H1 (cell line): ENCODE measurements at regions not wholly inside any gene's neighbourhood (a gene's known extent, or its start where the extent isn't known, plus 50 kb on each side); places are given as distances from the start of the nearest gene placed in this dataset.
A peak's percentile ranks its signal among the peaks of the same experiment; 100 is the strongest.

Experiments
- CTCF ChIA-PET: fragments of 300-600 bp; sonication (Branson Sonifier 250); formaldehyde crosslinking; loops from one replicate; lab custom pipeline; 2021; ENCODE audit not compliant: partially characterized antibody; lab: Charles Lee
- POLR2A ChIA-PET: fragments of 300-600 bp; sonication (Branson Sonifier 250); formaldehyde crosslinking; loops from one replicate; lab custom pipeline; 2021; ENCODE audit warnings: inconsistent platforms; ENCODE audit not compliant: partially characterized antibody; lab: Charles Lee
- DNase-seq, 2 experiments: peaks; one replicate each; pipeline versions ENCODE4 v3.0.0 to v3.0.0-alpha.2; 2010 to 2022; ENCODE audit warnings: low spot score in 2 of 2, low read depth in 1 of 2, mixed read lengths in 1 of 2
- FAIRE-seq: peaks from 2 replicates; lab custom pipeline; 2011; peaks lifted over from hg19 to GRCh38; lab: Jason Lieb, UNC
- H2AFZ ChIP-seq: 2 replicates; pipeline ENCODE4 v1.8.1; 2012; ENCODE audit warnings: low read length, inconsistent platforms
- H2AK5ac ChIP-seq: 2 replicates; pipeline ENCODE4 v1.6.1; 2013; ENCODE audit warnings: low read depth, low read length
- H2BK120ac ChIP-seq: replicated peaks from 2 replicates; pipeline ENCODE3; 2013; ENCODE audit warnings: low read depth, low read length, inconsistent platforms
- H2BK12ac ChIP-seq: 2 replicates; pipeline ENCODE4 v1.6.1; 2013; ENCODE audit warnings: low read depth, low read length
- H2BK15ac ChIP-seq: 2 replicates; pipeline ENCODE4 v1.6.1; 2013; ENCODE audit warnings: low read length
- H2BK20ac ChIP-seq: 2 replicates; pipeline ENCODE4 v1.6.1; 2013; ENCODE audit warnings: low read length
- H2BK5ac ChIP-seq: 2 replicates; pipeline ENCODE4 v1.6.1; 2013; ENCODE audit warnings: low read depth, low read length
- H3K14ac ChIP-seq: 2 replicates; pipeline ENCODE4 v1.6.1; 2013; ENCODE audit warnings: inconsistent platforms; ENCODE audit not compliant: insufficient read length
- H3K18ac ChIP-seq: 2 replicates; pipeline ENCODE4 v1.6.1; 2013; ENCODE audit warnings: low read length; ENCODE audit errors: extremely low read depth
- H3K23ac ChIP-seq: 2 replicates; pipeline ENCODE4 v1.6.1; 2013; ENCODE audit warnings: inconsistent platforms; ENCODE audit not compliant: insufficient read length
- H3K23me2 ChIP-seq: 2 replicates; pipeline ENCODE4 v1.6.1; 2013; ENCODE audit warnings: low read depth, low read length
- H3K27ac ChIP-seq: 2 replicates; pipeline ENCODE4 v1.6.1; 2011; ENCODE audit warnings: low read depth, low read length, inconsistent platforms
- H3K27me3 ChIP-seq, 4 experiments: replicated peaks in 1 of 4; 1 replicate in 1 of 4; 2 replicates in 3 of 4; pipeline versions ENCODE4 v1.6.1 to v1.8.1; 2011 to 2013; ENCODE audit warnings: low read length in 3 of 4, mild to moderate bottlenecking in 3 of 4, inconsistent platforms in 2 of 4, mixed read lengths in 2 of 4, moderate library complexity in 1 of 4; ENCODE audit not compliant: control insufficient read depth in 3 of 4, insufficient read depth in 3 of 4; ENCODE audit errors: extremely low read depth in 1 of 4
- H3K36me3 ChIP-seq, 4 experiments: 2 replicates each; pipeline versions ENCODE4 v1.6.1 to v1.8.1; 2011 to 2013; ENCODE audit warnings: mild to moderate bottlenecking in 4 of 4, low read length in 3 of 4, moderate library complexity in 2 of 4, control low read depth in 1 of 4, inconsistent platforms in 1 of 4; ENCODE audit not compliant: insufficient read depth in 4 of 4, control insufficient read depth in 2 of 4
- H3K4ac ChIP-seq: replicated peaks from 2 replicates; pipeline ENCODE3; 2013; ENCODE audit warnings: low read length, low read depth, mixed read lengths, inconsistent platforms; ENCODE audit not compliant: insufficient read length
- H3K4me1 ChIP-seq, 4 experiments: replicated peaks in 1 of 4; 1 replicate in 1 of 4; 2 replicates in 3 of 4; pipeline versions ENCODE4 v1.6.1 to v1.8.1; 2011 to 2013; ENCODE audit warnings: low read length in 3 of 4, inconsistent platforms in 2 of 4, mixed read lengths in 1 of 4; ENCODE audit not compliant: insufficient read depth in 4 of 4, control insufficient read depth in 3 of 4
- H3K4me2 ChIP-seq, 2 experiments: 2 replicates each; pipeline versions ENCODE4 v1.6.1 to v1.8.1; 2011 to 2013; ENCODE audit warnings: low read depth in 2 of 2, low read length in 2 of 2, control low read depth in 1 of 2, inconsistent platforms in 1 of 2, mild to moderate bottlenecking in 1 of 2; ENCODE audit not compliant: insufficient read depth in 1 of 2
- H3K4me3 ChIP-seq, 4 experiments: fragments of 200-600, 300-600 bp in 1 of 4; sonication (generic), shearing (Covaris generic), sonication (Bioruptor Twin) in 1 of 4; 2 replicates each; pipeline versions ENCODE4 v1.5.1 to v1.8.1; 2011 to 2016; ENCODE audit warnings: low read length in 4 of 4, low read depth in 3 of 4, control low read depth in 2 of 4, inconsistent platforms in 2 of 4, mild to moderate bottlenecking in 2 of 4, mixed read lengths in 1 of 4, moderate library complexity in 1 of 4; ENCODE audit not compliant: insufficient read depth in 2 of 4; ENCODE audit errors: extremely low read depth in 1 of 4
- H3K56ac ChIP-seq: replicated peaks from 2 replicates; pipeline ENCODE3; 2013; ENCODE audit warnings: low read depth, mild to moderate bottlenecking, mixed read lengths, low read length, inconsistent platforms; ENCODE audit not compliant: insufficient read length
- H3K79me1 ChIP-seq: 2 replicates; pipeline ENCODE4 v1.6.1; 2013; ENCODE audit warnings: low read depth, low read length, control low read depth
- H3K79me2 ChIP-seq, 2 experiments: 2 replicates each; pipeline versions ENCODE4 v1.6.1 to v1.8.1; 2012 to 2013; ENCODE audit warnings: low read length in 2 of 2, mild to moderate bottlenecking in 2 of 2, inconsistent platforms in 1 of 2; ENCODE audit not compliant: insufficient read depth in 2 of 2, control insufficient read depth in 1 of 2
- H3K9ac ChIP-seq, 4 experiments: replicated peaks in 1 of 4; 1 replicate in 1 of 4; 2 replicates in 3 of 4; pipeline versions ENCODE4 v1.6.1 to v1.8.1; 2011 to 2013; ENCODE audit warnings: low read depth in 3 of 4, low read length in 3 of 4, control low read depth in 2 of 4, mild to moderate bottlenecking in 2 of 4, moderate library complexity in 2 of 4, inconsistent platforms in 1 of 4; ENCODE audit errors: extremely low read depth in 1 of 4
- H3K9me3 ChIP-seq, 2 experiments: 2 replicates each; pipeline versions ENCODE4 v1.6.1 to v1.8.1; 2012 to 2013; ENCODE audit warnings: mild to moderate bottlenecking in 2 of 2, moderate library complexity in 2 of 2, control low read depth in 1 of 2, inconsistent platforms in 1 of 2, low read depth in 1 of 2, low read length in 1 of 2, mixed read lengths in 1 of 2; ENCODE audit not compliant: insufficient read depth in 2 of 2
- H4K20me1 ChIP-seq, 2 experiments: replicated peaks in 1 of 2; 2 replicates each; pipeline versions ENCODE3 to v1.8.1; 2011 to 2013; ENCODE audit warnings: inconsistent platforms in 2 of 2, low read length in 2 of 2, mild to moderate bottlenecking in 1 of 2; ENCODE audit not compliant: insufficient read depth in 2 of 2, control insufficient read depth in 1 of 2
- H4K5ac ChIP-seq: 2 replicates; pipeline ENCODE4 v1.6.1; 2013; ENCODE audit warnings: low read length, low read depth, mixed read lengths, inconsistent platforms; ENCODE audit not compliant: insufficient read length
- H4K8ac ChIP-seq: 2 replicates; pipeline ENCODE4 v1.8.0; 2013; ENCODE audit warnings: mild to moderate bottlenecking, moderate library complexity, low read length, inconsistent platforms; ENCODE audit not compliant: insufficient read depth; ENCODE audit errors: extremely low read depth
- H4K91ac ChIP-seq: replicated peaks from 2 replicates; pipeline ENCODE3; 2013; ENCODE audit warnings: low read length, mixed read lengths, inconsistent platforms; ENCODE audit not compliant: insufficient read length
- CBX5 ChIP-seq: fragments of 300-800, 300-1000 bp; sonication (generic); IDR thresholded peaks from 2 replicates; pipeline ENCODE4 v1.7.1; 2016; ENCODE audit warnings: antibody characterized with exemption, low read length, low read depth
- CTBP2 ChIP-seq: IDR thresholded peaks from 2 replicates; pipeline ENCODE4 v1.7.0; 2011; ENCODE audit warnings: borderline replicate concordance, mild to moderate bottlenecking, moderate library complexity, mixed read lengths, low read length; ENCODE audit not compliant: insufficient read depth, insufficient read length
- EP300 ChIP-seq, 2 experiments: IDR thresholded peaks; 1 replicate in 1 of 2; 2 replicates in 1 of 2; pipeline ENCODE4 v1.6.1; 2011 to 2012; ENCODE audit warnings: low read depth in 2 of 2, low read length in 2 of 2, mild to moderate bottlenecking in 2 of 2, borderline replicate concordance in 1 of 2, inconsistent platforms in 1 of 2, moderate library complexity in 1 of 2
- KDM4A ChIP-seq: IDR thresholded peaks from one replicate; pipeline ENCODE4 v1.7.1; 2012; ENCODE audit warnings: low read depth, mild to moderate bottlenecking, moderate library complexity, low read length, inconsistent platforms; ENCODE audit not compliant: severe bottlenecking
- SP1 ChIP-seq: IDR thresholded peaks from 2 replicates; pipeline ENCODE4 v1.6.1; 2011; ENCODE audit warnings: low read depth, low read length
- WGBS, 2 experiments: shearing (Covaris generic) in 1 of 2; methylation state at CpG; one replicate each; pipeline versions ENCODE4 v1.1.6 to v1.1.7; 2013 to 2015; ENCODE audit warnings: low lambda C conversion rate in 2 of 2, mixed read lengths in 2 of 2, inconsistent platforms in 1 of 2, low coverage in 1 of 2, missing lambda C conversion rate in 1 of 2; ENCODE audit not compliant: insufficient replicate concordance in 2 of 2, insufficient coverage in 1 of 2, insufficient read length in 1 of 2; ENCODE audit errors: extremely low coverage in 1 of 2, missing lambda C conversion rate in 1 of 2; 5-methylcytosine and 5-hydroxymethylcytosine counted together

GRCh38 chr6:109896341-109896740 lies 81.8 kb upstream of the GPR6 start:
- WGBS, 2 experiments, result 77% methylated on average over 1 of the region's 1 CpG; no CpG with 5 or more reads in 1 of the 2 experiments
- TF ChIP-seq SP1 (0 out of 2 replicates have a peak, but pooled peaks have one; percentile 25), KDM4A (no peak), CBX5 (no peak), CTBP2 (no peak), EP300 (IDR thresholded peaks at IDR 0.05; ENCODE audit: borderline replicate concordance in 1 of 2, low read depth in 2 of 2, low read length in 2 of 2) (no peak)

More at GRCh38 chr6:109896341-109896740, 81.8 kb upstream of the GPR6 start:
- Histone ChIP-seq H4K5ac (no peak overlapping the region), H3K18ac (no peak overlapping the region), H3K79me2 (no peaks in the 10 kb centered on the region), H3K27ac (no peak overlapping the region), H2BK120ac (no peak overlapping the region), H4K91ac (no peak overlapping the region), H2AK5ac (no peak overlapping the region), H2BK20ac (no peak overlapping the region), H3K23me2 (peaks cover 2% of the 10 kb centered on the region; the same call in 1 of the 2 replicates), H3K36me3 (peaks cover 0 to 8% (median 2%) of the 10 kb centered on the region in 4 experiments; a peak in 3 of 8 replicates), H4K8ac (no peak overlapping the region), H3K9ac (no peak overlapping the region), H3K9me3 (peaks cover 21 to 22% of the 10 kb centered on the region in 2 experiments), H3K27me3 (no peaks in the 10 kb centered on the region), H4K20me1 (no peaks in the 10 kb centered on the region), H2AFZ (no peak overlapping the region), H3K56ac (no peak overlapping the region), H3K23ac (no peak overlapping the region), H3K4me3 (no peak overlapping the region), H2BK5ac (no peak overlapping the region), H2BK12ac (no peak overlapping the region), H3K79me1 (no peaks in the 10 kb centered on the region), H2BK15ac (no peak overlapping the region), H3K14ac (no peak overlapping the region), H3K4ac (no peak overlapping the region), H3K4me2 (no peak overlapping the region), H3K4me1 (peaks cover 2 to 16% (median 10%) of the 10 kb centered on the region in 4 experiments; a peak in 4 of 7 replicates)
- DNase-seq (no peak), FAIRE-seq (no peak)
- ChIA-PET CTCF (interaction anchor here (1.0 kb wide), 1 partner anchor 11 kb away, joined by 3 read pairs; no protein-coding TSS in a partner anchor), POLR2A (interaction anchor here (1.3 kb wide), 1 partner anchor 8 kb away, joined by 3 read pairs; no protein-coding TSS in a partner anchor)
